ENCODE measurements at regions not wholly inside any gene's neighbourhood (a gene's known extent, or its start where the extent isn't known, plus 50 kb on each side); places are given as distances from the start of the nearest gene placed in this dataset.

DNA sequence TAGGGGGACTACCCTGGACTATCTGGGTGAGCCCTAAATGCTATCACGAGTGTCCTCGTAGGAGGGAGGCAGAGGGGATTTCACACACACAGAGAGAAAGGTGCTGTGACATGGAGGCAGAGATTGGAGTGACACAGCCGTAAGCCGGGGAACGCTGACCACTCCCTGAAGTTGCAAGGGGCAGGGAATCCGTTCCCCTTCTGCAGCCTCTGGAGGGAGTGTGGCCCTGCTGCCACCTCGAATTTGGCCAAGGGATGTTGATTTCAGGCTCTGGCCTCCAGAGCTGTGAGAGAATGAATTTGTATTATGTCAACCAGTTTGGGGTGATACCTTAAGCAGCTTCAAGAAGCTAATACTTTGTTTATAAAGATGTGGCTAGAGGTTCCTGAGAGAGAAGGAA lies 137.7 kb downstream of the ACTL8 start:
- TF ChIP-seq POLR2A (IDR thresholded peaks at IDR 0.05): no peak
- TF ChIP-seq, protein P1, sequence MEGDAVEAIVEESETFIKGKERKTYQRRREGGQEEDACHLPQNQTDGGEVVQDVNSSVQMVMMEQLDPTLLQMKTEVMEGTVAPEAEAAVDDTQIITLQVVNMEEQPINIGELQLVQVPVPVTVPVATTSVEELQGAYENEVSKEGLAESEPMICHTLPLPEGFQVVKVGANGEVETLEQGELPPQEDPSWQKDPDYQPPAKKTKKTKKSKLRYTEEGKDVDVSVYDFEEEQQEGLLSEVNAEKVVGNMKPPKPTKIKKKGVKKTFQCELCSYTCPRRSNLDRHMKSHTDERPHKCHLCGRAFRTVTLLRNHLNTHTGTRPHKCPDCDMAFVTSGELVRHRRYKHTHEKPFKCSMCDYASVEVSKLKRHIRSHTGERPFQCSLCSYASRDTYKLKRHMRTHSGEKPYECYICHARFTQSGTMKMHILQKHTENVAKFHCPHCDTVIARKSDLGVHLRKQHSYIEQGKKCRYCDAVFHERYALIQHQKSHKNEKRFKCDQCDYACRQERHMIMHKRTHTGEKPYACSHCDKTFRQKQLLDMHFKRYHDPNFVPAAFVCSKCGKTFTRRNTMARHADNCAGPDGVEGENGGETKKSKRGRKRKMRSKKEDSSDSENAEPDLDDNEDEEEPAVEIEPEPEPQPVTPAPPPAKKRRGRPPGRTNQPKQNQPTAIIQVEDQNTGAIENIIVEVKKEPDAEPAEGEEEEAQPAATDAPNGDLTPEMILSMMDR (IDR thresholded peaks at IDR 0.05): no peak
